ENCODE measurements at regions not wholly inside any gene's neighbourhood (a gene's known extent, or its start where the extent isn't known, plus 50 kb on each side); places are given as distances from the start of the nearest gene placed in this dataset.

GRCh38 chr6:56833873-56834272 is 121.0 kb upstream of the BEND6 start:
- ChIA-PET POLR2A (interaction anchor here (0.9 kb wide), 1 partner anchor 13 kb away, joined by 3 read pairs; no protein-coding TSS in a partner anchor), CTCF (no interaction called here)
- FAIRE-seq (no peak), DNase-seq (ENCODE audit: low read depth in 1 of 2, low spot score in 1 of 2) (no peak), ATAC-seq (no peak)
- WGBS (ENCODE audit: missing lambda C conversion rate) = 93% methylated on average over 1 of the region's 1 CpG
- Histone ChIP-seq H3K4me2 (no peak overlapping the region), H3K9me3 (no peaks in the 10 kb centered on the region), H3K27ac (no peak overlapping the region), H3K4me1 (peaks cover 18% of the 10 kb centered on the region), H3K4me3 (no peak overlapping the region)
- TF ChIP-seq NFE2L2 (conservative IDR thresholded peaks at IDR 0.05; ENCODE audit: low read length) = no peak
- TF ChIP-seq ZFP36 (IDR thresholded peaks at IDR 0.05; ENCODE audit: borderline replicate concordance, partially characterized antibody) = no peak
- TF ChIP-seq HMGXB4 (CRISPR knock-in tag; IDR thresholded peaks at IDR 0.05; ENCODE audit: borderline replicate concordance) = no peak
- TF ChIP-seq HES2 (IDR thresholded peaks at IDR 0.05) = no peak

- POLR2A ChIA-PET = no interaction called here
These were observed 121.6 kb upstream of the BEND6 start for GRCh38 chr6:56833127-56833791.

More at GRCh38 chr6:56833127-56833791, 121.6 kb upstream of the BEND6 start:
- H3K4me1 ChIP-seq = peaks cover 18% of the 10 kb centered on the region; the same call in 2 of the 3 replicates
- no peak overlapping the region for H3K4me3 ChIP-seq
- no peak for ATAC-seq
- H3K27ac ChIP-seq = no peak overlapping the region
- 88% methylated on average over 3 of the region's 3 CpGs for WGBS (ENCODE audit: missing lambda C conversion rate)
- H3K4me2 ChIP-seq = no peak overlapping the region
- no peaks in the 10 kb centered on the region for H3K9me3 ChIP-seq
- CTCF ChIA-PET = interaction anchor here (1.0 kb wide), 1 partner anchor 11 kb away, joined by 3 read pairs; no protein-coding TSS in a partner anchor
- no peak for DNase-seq (ENCODE audit: low read depth in 1 of 2, low spot score in 1 of 2)
- no peak for FAIRE-seq
- TF ChIP-seq SREBF2 (IDR thresholded peaks at IDR 0.05) (no peak), SMC3 (IDR thresholded peaks at IDR 0.05) (no peak), TP53 (CRISPR knock-in tag; IDR thresholded peaks at IDR 0.05) (no peak), HMGXB4 (CRISPR knock-in tag; IDR thresholded peaks at IDR 0.05; ENCODE audit: borderline replicate concordance) (no peak), TFCP2L1 (CRISPR knock-in tag; IDR thresholded peaks at IDR 0.05) (no peak), NPAS2 (CRISPR knock-in tag; IDR thresholded peaks at IDR 0.05; ENCODE audit: borderline replicate concordance) (no peak), CTCF (IDR thresholded peaks at IDR 0.05) (no peak), RARB (CRISPR knock-in tag; IDR thresholded peaks at IDR 0.05) (no peak), JUNB (IDR thresholded peaks at IDR 0.05) (no peak), MYC (IDR thresholded peaks at IDR 0.05; ENCODE audit: borderline replicate concordance, low read length) (no peak), EHF (CRISPR knock-in tag; IDR thresholded peaks at IDR 0.05) (no peak), CEBPB (IDR thresholded peaks at IDR 0.05) (no peak), CHD4 (IDR thresholded peaks at IDR 0.05; ENCODE audit: borderline replicate concordance) (no peak), NFE2L2 (conservative IDR thresholded peaks at IDR 0.05; ENCODE audit: low read length) (no peak), RCOR1 (IDR thresholded peaks at IDR 0.05; ENCODE audit: low read depth, low read length) (no peak), ZNF302 (CRISPR knock-in tag; IDR thresholded peaks at IDR 0.05) (no peak), HDAC2 (IDR thresholded peaks at IDR 0.05) (no peak), EHMT2 (IDR thresholded peaks at IDR 0.05; ENCODE audit: low read depth) (no peak), ESRRA (IDR thresholded peaks at IDR 0.05; ENCODE audit: borderline replicate concordance, low read length) (no peak)
